Neural cell (in vitro differentiated cells): ENCODE measurements at regions not wholly inside any gene's neighbourhood (a gene's known extent, or its start where the extent isn't known, plus 50 kb on each side); places are given as distances from the start of the nearest gene placed in this dataset.

Experiments used
- H2AFZ ChIP-seq: fragments of 200-600, 300-800 bp; sonication (generic), shearing (Covaris generic); 2 replicates; pipeline ENCODE4 v1.6.0; 2014; ENCODE audit warnings: low read depth, mild to moderate bottlenecking, antibody characterized with exemption, low read length, moderate library complexity
- H3F3A ChIP-seq: fragments of 200-600 bp; shearing (Covaris generic); 2 replicates; pipeline ENCODE4 v1.6.1; 2016; ENCODE audit warnings: mild to moderate bottlenecking, moderate library complexity, mixed read lengths, antibody characterized with exemption, low read length; ENCODE audit not compliant: insufficient read depth, poor library complexity, severe bottlenecking
- H3K27ac ChIP-seq: fragments of 200-600, 300-800 bp; sonication (generic), shearing (Covaris generic); 2 replicates; pipeline ENCODE4 v1.5.1; 2014; ENCODE audit warnings: mild to moderate bottlenecking, low read length, moderate library complexity
- H3K27me3 ChIP-seq: fragments of 300-800, 200-600 bp; sonication (generic), shearing (Covaris generic); 2 replicates; pipeline ENCODE4 v1.6.0; 2014; ENCODE audit warnings: mild to moderate bottlenecking, low read depth, low read length, moderate library complexity; ENCODE audit not compliant: insufficient read depth
- H3K36me3 ChIP-seq: fragments of 300-800, 200-600 bp; sonication (generic), shearing (Covaris generic); 2 replicates; pipeline ENCODE4 v1.5.1; 2014; ENCODE audit warnings: mild to moderate bottlenecking, antibody characterized with exemption, low read length, moderate library complexity; ENCODE audit not compliant: insufficient read depth
- H3K4me2 ChIP-seq: fragments of 300-800, 200-600 bp; sonication (generic), shearing (Covaris generic); 2 replicates; pipeline ENCODE4 v1.6.0; 2014; ENCODE audit warnings: mild to moderate bottlenecking, low read length
- H3K4me3 ChIP-seq: fragments of 300-800, 200-600 bp; sonication (generic), shearing (Covaris generic); 2 replicates; pipeline ENCODE4 v1.5.1; 2014; ENCODE audit warnings: mild to moderate bottlenecking, low read length, moderate library complexity
- H3K79me2 ChIP-seq: fragments of 200-600 bp; shearing (Covaris generic); replicated peaks from 2 replicates; pipeline ENCODE4 v1.6.0; 2014; ENCODE audit warnings: mild to moderate bottlenecking, low read length, moderate library complexity; ENCODE audit not compliant: insufficient read depth
- H3K9ac ChIP-seq: fragments of 300-800, 200-600 bp; sonication (generic), shearing (Covaris generic); 2 replicates; pipeline ENCODE4 v1.6.1; 2016; ENCODE audit warnings: mild to moderate bottlenecking, low read length, mixed read lengths
- H3K9me2 ChIP-seq: fragments of 200-600 bp; shearing (Covaris generic); 2 replicates; pipeline ENCODE4 v1.6.1; 2016; ENCODE audit warnings: mild to moderate bottlenecking, low read length, mixed read lengths; ENCODE audit not compliant: insufficient read depth
- H3K9me3 ChIP-seq: fragments of 200-600, 300-800 bp; sonication (generic), shearing (Covaris generic); 2 replicates; pipeline ENCODE4 v1.6.1; 2016; ENCODE audit warnings: mild to moderate bottlenecking, mixed run types, low read length, moderate library complexity, mixed read lengths
- H4K20me1 ChIP-seq: fragments of 200-600 bp; shearing (Covaris generic); 2 replicates; pipeline ENCODE4 v1.6.1; 2016; ENCODE audit warnings: mild to moderate bottlenecking, mixed run types; ENCODE audit not compliant: insufficient read depth
- EP300 ChIP-seq: fragments of 450-650 bp; conservative IDR thresholded peaks from 2 replicates; pipeline ENCODE4 v1.6.1; 2014; ENCODE audit warnings: antibody characterized with exemption, mild to moderate bottlenecking, moderate library complexity; ENCODE audit not compliant: poor library complexity, severe bottlenecking
- EZH2 ChIP-seq: fragments of 200-600, 300-800 bp; shearing (Covaris generic), sonication (generic); IDR thresholded peaks from 2 replicates; pipeline ENCODE4 v1.6.1; 2014; ENCODE audit warnings: antibody characterized with exemption, low read length, borderline replicate concordance, mild to moderate bottlenecking; ENCODE audit not compliant: insufficient read depth, poor library complexity, severe bottlenecking
- MXI1 ChIP-seq: fragments of 450-650 bp; conservative IDR thresholded peaks from 2 replicates; pipeline ENCODE4 v1.6.1; 2014; ENCODE audit warnings: antibody characterized with exemption, mild to moderate bottlenecking; ENCODE audit not compliant: poor library complexity, severe bottlenecking
- POLR2AphosphoS5 ChIP-seq: IDR thresholded peaks from 2 replicates; pipeline ENCODE4 v1.6.1; 2012
- RAD21 ChIP-seq: fragments of 450-650 bp; conservative IDR thresholded peaks from 2 replicates; pipeline ENCODE4 v1.6.1; 2014; ENCODE audit warnings: antibody characterized with exemption, mild to moderate bottlenecking, moderate library complexity
- SMC3 ChIP-seq: fragments of 450-650 bp; conservative IDR thresholded peaks from 2 replicates; pipeline ENCODE4 v1.6.1; 2014; ENCODE audit warnings: antibody characterized with exemption, mild to moderate bottlenecking, moderate library complexity; ENCODE audit not compliant: poor library complexity
- TAF1 ChIP-seq: IDR thresholded peaks from 2 replicates; pipeline ENCODE4 v1.6.1; 2012; ENCODE audit warnings: low read depth
- TF ChIP-seq, protein P1 (sequence below): fragments of 450-650 bp; IDR thresholded peaks from 2 replicates; pipeline ENCODE4 v1.5.1; 2014; ENCODE audit warnings: antibody characterized with exemption, mild to moderate bottlenecking, moderate library complexity; ENCODE audit not compliant: poor library complexity, severe bottlenecking
- TF ChIP-seq, protein P2 (sequence below): IDR thresholded peaks from 2 replicates; pipeline ENCODE4 v1.6.1; 2012; ENCODE audit warnings: borderline replicate concordance

- Histone ChIP-seq H3K79me2 (no peaks in the 10 kb centered on the region), H3K9me3 (no peaks in the 10 kb centered on the region), H3K36me3 (no peaks in the 10 kb centered on the region), H2AFZ (no peak overlapping the region), H3F3A (no peaks in the 10 kb centered on the region), H4K20me1 (no peaks in the 10 kb centered on the region), H3K27ac (peak overlapping the region; percentile 42), H3K9ac (no peak overlapping the region), H3K4me2 (no peak overlapping the region), H3K9me2 (no peaks in the 10 kb centered on the region), H3K4me3 (no peak overlapping the region), H3K27me3 (no peaks in the 10 kb centered on the region)
- TF ChIP-seq EP300 (peak; percentile 74), POLR2AphosphoS5 (peak; percentile 67), EZH2 (no peak)
These were observed 187.4 kb downstream of the FOXG1 start for GRCh38 chr14:28953973-28954372.

DNA sequence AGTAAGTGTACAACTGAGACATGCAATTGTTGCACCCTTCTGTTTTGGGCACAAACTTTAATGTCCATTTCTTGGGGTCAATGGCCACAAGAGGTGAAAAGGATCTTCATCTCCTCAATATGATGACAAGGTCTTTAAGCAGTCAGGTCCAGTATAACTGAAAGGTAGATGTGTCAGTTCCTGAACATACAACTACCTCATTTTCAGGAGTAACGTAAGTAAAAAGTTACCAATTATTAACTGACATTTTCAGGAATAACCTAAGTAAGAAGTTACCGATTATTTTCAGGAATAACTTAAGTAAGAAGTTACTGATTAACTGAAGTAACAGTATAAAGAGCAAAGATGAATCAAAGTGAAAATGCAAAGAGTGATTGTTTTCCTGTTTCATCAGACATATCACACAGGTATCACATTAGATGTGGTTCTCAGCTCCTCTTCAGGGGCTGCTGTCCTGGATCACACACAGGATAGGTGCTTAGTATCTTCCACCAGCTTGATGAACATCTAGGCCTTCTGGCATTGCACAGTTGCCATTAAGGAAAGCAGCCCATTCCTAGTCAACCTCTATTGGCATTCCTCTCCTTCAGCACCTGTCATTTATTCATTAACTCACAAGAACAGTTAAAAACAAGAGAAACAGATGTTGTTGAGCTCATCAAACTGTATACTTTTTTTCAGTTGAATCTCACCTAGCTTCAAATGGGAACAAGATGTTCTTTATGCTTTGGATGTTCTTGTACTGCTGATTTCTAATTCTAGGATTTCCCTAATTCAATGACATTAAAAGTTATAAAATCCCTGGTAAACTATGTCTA, 200.0 kb downstream of the FOXG1 start:
- no peak overlapping the region for H3K27ac ChIP-seq
- H3K9ac ChIP-seq: no peak overlapping the region
- no peaks in the 10 kb centered on the region for H3F3A ChIP-seq
- no peaks in the 10 kb centered on the region for H3K27me3 ChIP-seq
- H3K36me3 ChIP-seq: no peaks in the 10 kb centered on the region
- H3K9me2 ChIP-seq: no peaks in the 10 kb centered on the region
- no peak overlapping the region for H3K4me3 ChIP-seq
- H3K79me2 ChIP-seq: no peaks in the 10 kb centered on the region
- no peak overlapping the region for H3K4me2 ChIP-seq
- TF ChIP-seq RAD21 (no peak), MXI1 (no peak), EZH2 (no peak)
- no peaks in the 10 kb centered on the region for H3K9me3 ChIP-seq
- no peaks in the 10 kb centered on the region for H4K20me1 ChIP-seq
- H2AFZ ChIP-seq: no peak overlapping the region

GRCh38 chr14:28975084-28975483, 208.5 kb downstream of the FOXG1 start:
- no peaks in the 10 kb centered on the region for H3K9me3 ChIP-seq
- TF ChIP-seq, protein P1, sequence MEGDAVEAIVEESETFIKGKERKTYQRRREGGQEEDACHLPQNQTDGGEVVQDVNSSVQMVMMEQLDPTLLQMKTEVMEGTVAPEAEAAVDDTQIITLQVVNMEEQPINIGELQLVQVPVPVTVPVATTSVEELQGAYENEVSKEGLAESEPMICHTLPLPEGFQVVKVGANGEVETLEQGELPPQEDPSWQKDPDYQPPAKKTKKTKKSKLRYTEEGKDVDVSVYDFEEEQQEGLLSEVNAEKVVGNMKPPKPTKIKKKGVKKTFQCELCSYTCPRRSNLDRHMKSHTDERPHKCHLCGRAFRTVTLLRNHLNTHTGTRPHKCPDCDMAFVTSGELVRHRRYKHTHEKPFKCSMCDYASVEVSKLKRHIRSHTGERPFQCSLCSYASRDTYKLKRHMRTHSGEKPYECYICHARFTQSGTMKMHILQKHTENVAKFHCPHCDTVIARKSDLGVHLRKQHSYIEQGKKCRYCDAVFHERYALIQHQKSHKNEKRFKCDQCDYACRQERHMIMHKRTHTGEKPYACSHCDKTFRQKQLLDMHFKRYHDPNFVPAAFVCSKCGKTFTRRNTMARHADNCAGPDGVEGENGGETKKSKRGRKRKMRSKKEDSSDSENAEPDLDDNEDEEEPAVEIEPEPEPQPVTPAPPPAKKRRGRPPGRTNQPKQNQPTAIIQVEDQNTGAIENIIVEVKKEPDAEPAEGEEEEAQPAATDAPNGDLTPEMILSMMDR: no peak
- TF ChIP-seq SMC3 (no peak), MXI1 (no peak), RAD21 (no peak), POLR2AphosphoS5 (no peak), EZH2 (no peak), TAF1 (no peak), EP300 (no peak)
- TF ChIP-seq, protein P2, sequence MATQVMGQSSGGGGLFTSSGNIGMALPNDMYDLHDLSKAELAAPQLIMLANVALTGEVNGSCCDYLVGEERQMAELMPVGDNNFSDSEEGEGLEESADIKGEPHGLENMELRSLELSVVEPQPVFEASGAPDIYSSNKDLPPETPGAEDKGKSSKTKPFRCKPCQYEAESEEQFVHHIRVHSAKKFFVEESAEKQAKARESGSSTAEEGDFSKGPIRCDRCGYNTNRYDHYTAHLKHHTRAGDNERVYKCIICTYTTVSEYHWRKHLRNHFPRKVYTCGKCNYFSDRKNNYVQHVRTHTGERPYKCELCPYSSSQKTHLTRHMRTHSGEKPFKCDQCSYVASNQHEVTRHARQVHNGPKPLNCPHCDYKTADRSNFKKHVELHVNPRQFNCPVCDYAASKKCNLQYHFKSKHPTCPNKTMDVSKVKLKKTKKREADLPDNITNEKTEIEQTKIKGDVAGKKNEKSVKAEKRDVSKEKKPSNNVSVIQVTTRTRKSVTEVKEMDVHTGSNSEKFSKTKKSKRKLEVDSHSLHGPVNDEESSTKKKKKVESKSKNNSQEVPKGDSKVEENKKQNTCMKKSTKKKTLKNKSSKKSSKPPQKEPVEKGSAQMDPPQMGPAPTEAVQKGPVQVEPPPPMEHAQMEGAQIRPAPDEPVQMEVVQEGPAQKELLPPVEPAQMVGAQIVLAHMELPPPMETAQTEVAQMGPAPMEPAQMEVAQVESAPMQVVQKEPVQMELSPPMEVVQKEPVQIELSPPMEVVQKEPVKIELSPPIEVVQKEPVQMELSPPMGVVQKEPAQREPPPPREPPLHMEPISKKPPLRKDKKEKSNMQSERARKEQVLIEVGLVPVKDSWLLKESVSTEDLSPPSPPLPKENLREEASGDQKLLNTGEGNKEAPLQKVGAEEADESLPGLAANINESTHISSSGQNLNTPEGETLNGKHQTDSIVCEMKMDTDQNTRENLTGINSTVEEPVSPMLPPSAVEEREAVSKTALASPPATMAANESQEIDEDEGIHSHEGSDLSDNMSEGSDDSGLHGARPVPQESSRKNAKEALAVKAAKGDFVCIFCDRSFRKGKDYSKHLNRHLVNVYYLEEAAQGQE: no peak
- H3K4me2 ChIP-seq: no peak overlapping the region

More at GRCh38 chr14:28975084-28975483, 208.5 kb downstream of the FOXG1 start:
- Histone ChIP-seq H3K27ac (no peak overlapping the region), H3K9me2 (no peaks in the 10 kb centered on the region), H3K9ac (no peak overlapping the region), H2AFZ (no peak overlapping the region), H4K20me1 (no peaks in the 10 kb centered on the region), H3K27me3 (no peaks in the 10 kb centered on the region), H3K36me3 (no peaks in the 10 kb centered on the region), H3K79me2 (no peaks in the 10 kb centered on the region), H3F3A (no peaks in the 10 kb centered on the region), H3K4me3 (no peak overlapping the region)
